IMR-90 (cell line): ENCODE measurements at regions not wholly inside any gene's neighbourhood (a gene's known extent, or its start where the extent isn't known, plus 50 kb on each side); places are given as distances from the start of the nearest gene placed in this dataset.

ENCODE experiments used
- ATAC-seq: fragments of 200-7000 bp; cut with Tn5 transposase; 2 replicates; pipeline ENCODE4 v1.9.1; 2020; ENCODE audit warnings: low read depth, mild to moderate bottlenecking, moderate library complexity
- BruUV-seq: library from RNA; stranded (reverse); fragments of 400-500 nt; replicated peaks from 2 replicates; lab custom pipeline; 2021; lab: Mats Ljungman, UMichigan
- CTCF ChIA-PET: fragments of 300-600 bp; formaldehyde crosslinking; extraction: SDS; loops from one replicate; lab custom pipeline; 2021; ENCODE audit warnings: antibody characterized with exemption; lab: Yijun Ruan, JAX
- POLR2A ChIA-PET: fragments of 300-600 bp; sonication (Branson Sonifier 250); formaldehyde crosslinking; loops from one replicate; lab custom pipeline; 2022; ENCODE audit warnings: antibody characterized with exemption; ENCODE audit not compliant: unreplicated experiment; lab: Charles Lee
- DNase-seq: peaks from one replicate; pipeline ENCODE4 v3.0.0; 2013
- H2AFZ ChIP-seq: replicated peaks from 2 replicates; pipeline ENCODE3; 2013; ENCODE audit warnings: low read length, mild to moderate bottlenecking; ENCODE audit not compliant: poor library complexity
- H2AK5ac ChIP-seq: 2 replicates; pipeline ENCODE4 v1.6.1; 2013; ENCODE audit warnings: low read depth, low read length, inconsistent platforms
- H2AK9ac ChIP-seq: replicated peaks from 2 replicates; pipeline ENCODE3; 2013; ENCODE audit warnings: mild to moderate bottlenecking, low read depth, low read length, moderate library complexity; ENCODE audit not compliant: poor library complexity
- H2BK120ac ChIP-seq: 2 replicates; pipeline ENCODE4 v1.6.1; 2013; ENCODE audit warnings: low read depth, low read length, inconsistent platforms
- H2BK15ac ChIP-seq: 3 replicates; pipeline ENCODE4 v1.6.1; 2013; ENCODE audit warnings: low read depth, low read length, inconsistent platforms
- H2BK20ac ChIP-seq: 2 replicates; pipeline ENCODE4 v1.6.1; 2013; ENCODE audit warnings: low read depth, mild to moderate bottlenecking, inconsistent platforms, low read length, moderate library complexity
- H2BK5ac ChIP-seq: 2 replicates; pipeline ENCODE4 v1.6.1; 2013; ENCODE audit warnings: mild to moderate bottlenecking, low read depth, low read length, inconsistent platforms; ENCODE audit not compliant: poor library complexity, severe bottlenecking
- H3K14ac ChIP-seq: replicated peaks from 2 replicates; pipeline ENCODE4 v1.6.1; 2013; ENCODE audit warnings: low read depth, low read length, inconsistent platforms
- H3K18ac ChIP-seq: 2 replicates; pipeline ENCODE4 v1.6.1; 2013; ENCODE audit warnings: low read depth, low read length, control low read depth
- H3K23ac ChIP-seq: 2 replicates; pipeline ENCODE4 v1.6.1; 2013; ENCODE audit warnings: low read depth, low read length, inconsistent platforms
- H3K27ac ChIP-seq: 2 replicates; pipeline ENCODE4 v1.5.1; 2013; ENCODE audit warnings: mild to moderate bottlenecking, control low read depth, low read length; ENCODE audit not compliant: insufficient read depth
- H3K27me3 ChIP-seq: 2 replicates; pipeline ENCODE4 v1.6.1; 2013; ENCODE audit warnings: low read length; ENCODE audit not compliant: control insufficient read depth, insufficient read depth
- H3K36me3 ChIP-seq: 2 replicates; pipeline ENCODE4 v1.6.1; 2013; ENCODE audit warnings: low read length, mixed read lengths; ENCODE audit not compliant: control insufficient read depth, insufficient read depth
- H3K4ac ChIP-seq: 2 replicates; pipeline ENCODE4 v1.6.1; 2013; ENCODE audit warnings: low read depth, low read length, inconsistent platforms
- H3K4me1 ChIP-seq: 2 replicates; pipeline ENCODE4 v1.6.1; 2013; ENCODE audit warnings: low read length, mixed read lengths; ENCODE audit not compliant: control insufficient read depth, insufficient read depth
- H3K4me2 ChIP-seq: 2 replicates; pipeline ENCODE4 v1.6.1; 2013; ENCODE audit warnings: low read depth, mild to moderate bottlenecking, control low read depth, low read length, moderate library complexity
- H3K4me3 ChIP-seq: 2 replicates; pipeline ENCODE4 v1.5.1; 2013; ENCODE audit warnings: low read depth, mild to moderate bottlenecking, control low read depth, low read length, moderate library complexity; ENCODE audit not compliant: insufficient read depth
- H3K56ac ChIP-seq: 2 replicates; pipeline ENCODE4 v1.6.1; 2013; ENCODE audit warnings: low read length, inconsistent platforms; ENCODE audit not compliant: insufficient read depth; ENCODE audit errors: extremely low read depth
- H3K79me1 ChIP-seq, 2 experiments: 2 replicates each; pipeline ENCODE4 v1.6.1; 2013; ENCODE audit warnings: low read length in 2 of 2, inconsistent platforms in 1 of 2, low read depth in 1 of 2
- H3K9ac ChIP-seq: 2 replicates; pipeline ENCODE4 v1.6.1; 2013; ENCODE audit warnings: low read depth, low read length, control low read depth
- H3K9me1 ChIP-seq: 2 replicates; pipeline ENCODE4 v1.6.1; 2013; ENCODE audit warnings: low read length, inconsistent platforms; ENCODE audit not compliant: insufficient read depth
- H3K9me3 ChIP-seq: 2 replicates; pipeline ENCODE4 v1.6.1; 2013; ENCODE audit warnings: low read length; ENCODE audit not compliant: control insufficient read depth, insufficient read depth
- H4K20me1 ChIP-seq: 2 replicates; pipeline ENCODE4 v1.6.1; 2013; ENCODE audit warnings: low read length, inconsistent platforms; ENCODE audit not compliant: insufficient read depth
- H4K5ac ChIP-seq: 2 replicates; pipeline ENCODE4 v1.6.1; 2013; ENCODE audit warnings: mild to moderate bottlenecking, low read depth, low read length, control low read depth
- H4K8ac ChIP-seq, 2 experiments: 2 replicates each; pipeline ENCODE4 v1.6.1; 2013; ENCODE audit warnings: low read depth in 2 of 2, low read length in 2 of 2, control low read depth in 1 of 2, inconsistent platforms in 1 of 2
- H4K91ac ChIP-seq: 2 replicates; pipeline ENCODE4 v1.6.1; 2013; ENCODE audit warnings: low read depth, low read length, inconsistent platforms; ENCODE audit not compliant: insufficient read depth
- CTCF ChIP-seq: conservative IDR thresholded peaks from 2 replicates; pipeline ENCODE4 v1.5.1; 2012; ENCODE audit warnings: mild to moderate bottlenecking, low read depth, low read length, improper control_type of control experiment
- WGBS, 2 experiments: methylation state at CpG; one replicate each; pipeline versions ENCODE4 v1.1.5 to v1.1.7; 2013; ENCODE audit warnings: missing lambda C conversion rate in 2 of 2; ENCODE audit not compliant: insufficient read length in 1 of 2; ENCODE audit errors: extremely low coverage in 2 of 2; 5-methylcytosine and 5-hydroxymethylcytosine counted together
- dilution Hi-C: fragments of 300-500 bp; cut with HindIII; formaldehyde crosslinking; loops from one replicate; pipeline ENCODE4 v1.14.3; 2018; ENCODE audit warnings: low sequenced_read_pairs; ENCODE audit not compliant: unreplicated experiment
- in situ Hi-C: fragments of 300-500 bp; cut with MboI; formaldehyde crosslinking; loops from 3 replicates; pipeline ENCODE4 v1.14.3; 2019; ENCODE audit warnings: low sequenced_read_pairs, inconsistent platforms, mixed read lengths
- intact Hi-C: fragments of 100-400 bp; cut with micrococcal nuclease; formaldehyde crosslinking; loops from 2 replicates; pipeline ENCODE4 v1.10.0; 2022

DNA sequence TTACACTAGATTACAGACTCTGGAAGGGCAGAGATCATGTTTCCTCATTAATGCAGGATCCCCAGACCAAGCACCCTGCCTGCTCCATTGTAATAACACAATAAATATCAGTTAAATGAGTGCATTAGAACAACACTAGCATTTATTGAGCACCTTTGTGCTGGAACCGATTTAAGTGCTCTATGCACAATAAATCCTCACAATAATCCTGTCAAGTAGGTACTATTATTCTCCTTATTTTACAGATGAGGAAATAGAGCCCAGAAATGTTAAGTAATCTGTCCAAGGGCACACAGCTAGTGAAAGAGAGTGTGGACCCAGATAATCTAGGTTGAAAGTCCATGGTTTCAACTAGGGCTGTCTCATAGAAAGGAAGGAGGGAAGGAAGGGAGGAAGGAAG, 69.8 kb downstream of the MAP1LC3B2 start:
- no peak overlapping the region for H3K56ac ChIP-seq
- POLR2A ChIA-PET = no interaction called here
- H3K79me1 ChIP-seq = no peaks in the 10 kb centered on the region
- no peak overlapping the region for H4K5ac ChIP-seq
- no peak overlapping the region for H3K23ac ChIP-seq
- H2BK5ac ChIP-seq = no peak overlapping the region
- H3K4me2 ChIP-seq = no peak overlapping the region
- H3K4ac ChIP-seq = no peak overlapping the region
- no peak overlapping the region for H3K18ac ChIP-seq
- H2BK20ac ChIP-seq = no peak overlapping the region
- H3K36me3 ChIP-seq = no peaks in the 10 kb centered on the region
- H3K4me3 ChIP-seq = no peak overlapping the region
- TF ChIP-seq CTCF = no peak
- in situ Hi-C loops (no loop called here), dilution Hi-C loops (no loop called here), intact Hi-C loops (no loop called here)
- no peak overlapping the region for H4K8ac ChIP-seq
- ATAC-seq = no peak
- peaks cover 30% of the 10 kb centered on the region for H3K27me3 ChIP-seq
- no peak overlapping the region for H2AK5ac ChIP-seq
- no peaks in the 10 kb centered on the region for H3K9me3 ChIP-seq
- no CpG with 5 or more reads among the region's 1 CpG for WGBS, 2 experiments
- no peaks in the 10 kb centered on the region for H3K4me1 ChIP-seq
- H2AFZ ChIP-seq = no peak overlapping the region
- H4K91ac ChIP-seq = no peak overlapping the region
- H3K27ac ChIP-seq = no peak overlapping the region
- H2AK9ac ChIP-seq = no peak overlapping the region
- CTCF ChIA-PET = no interaction called here
- H2BK15ac ChIP-seq = no peak overlapping the region
- no peak overlapping the region for H3K9ac ChIP-seq
- no peak overlapping the region for H2BK120ac ChIP-seq
- H3K9me1 ChIP-seq = no peaks in the 10 kb centered on the region
- BruUV-seq = no TSS peak
- no peak overlapping the region for H3K14ac ChIP-seq
- H4K20me1 ChIP-seq = no peaks in the 10 kb centered on the region
- DNase-seq = no peak
